ENCODE measurements at regions not wholly inside any gene's neighbourhood (a gene's known extent, or its start where the extent isn't known, plus 50 kb on each side); places are given as distances from the start of the nearest gene placed in this dataset.

DNA sequence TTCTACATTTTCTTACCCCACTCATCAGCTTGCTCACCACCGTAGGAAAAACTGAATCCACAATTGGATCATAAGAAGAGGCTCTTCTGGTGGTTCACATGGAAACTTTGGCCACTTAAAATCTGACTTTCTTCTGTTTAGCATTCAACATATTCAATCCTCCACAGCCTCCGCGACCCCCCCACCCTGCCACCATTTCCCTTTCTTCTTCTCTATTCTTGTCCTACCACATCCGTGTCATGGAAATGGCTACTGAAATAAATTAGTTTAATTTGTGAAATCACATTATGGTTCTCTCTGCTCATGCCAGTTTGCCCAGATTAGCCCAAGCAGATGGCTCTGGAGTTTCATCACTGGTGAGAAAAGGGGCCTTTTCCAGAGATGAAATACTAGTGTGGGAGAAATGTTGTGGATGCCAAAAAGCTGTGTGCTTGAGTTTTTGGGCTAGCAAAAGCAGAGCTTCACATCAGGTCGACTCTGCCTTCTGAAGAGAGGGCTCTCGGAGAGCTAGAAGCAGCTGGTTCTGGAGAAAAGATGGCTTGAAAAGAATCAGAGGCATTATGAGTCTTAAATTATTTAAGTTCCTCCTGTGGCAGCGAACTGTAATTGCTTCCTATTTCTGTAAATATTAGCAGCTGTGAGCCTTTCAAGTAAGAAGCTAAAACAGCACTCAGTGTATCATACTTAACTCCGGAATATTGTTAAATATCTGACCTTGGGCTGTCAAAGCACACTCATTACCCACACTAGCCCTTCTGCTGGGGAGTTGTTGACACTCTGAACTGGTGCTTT lies 107.1 kb downstream of the MAT2B start (continued):
- TF ChIP-seq ZBED1 (IDR thresholded peaks at IDR 0.05; ENCODE audit: borderline replicate concordance) = no peak

DNA sequence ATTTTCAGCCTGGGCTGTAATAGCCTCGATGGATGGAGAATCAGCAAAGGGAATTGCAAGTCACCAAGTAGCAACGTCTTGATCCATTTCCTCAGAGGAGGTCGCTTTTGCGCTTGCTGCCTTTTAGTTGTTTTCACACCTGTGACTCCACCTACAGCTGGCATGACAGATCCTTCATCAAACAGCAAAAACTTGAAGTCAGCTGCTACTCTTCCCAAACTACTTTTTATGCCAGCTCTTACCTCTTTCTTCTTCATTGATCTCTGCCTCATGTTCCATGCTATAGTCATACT lies 107.7 kb downstream of the MAT2B start:
- H4K20me1 ChIP-seq (ENCODE audit: control insufficient read depth, insufficient read depth) = no peaks in the 10 kb centered on the region
- 3% methylated on average over 4 of the region's 4 CpGs for WGBS (ENCODE audit: insufficient coverage, insufficient replicate concordance, low lambda C conversion rate, missing lambda C conversion rate)
- H3K9ac ChIP-seq (ENCODE audit: control insufficient read depth, insufficient read depth, low read length) = no peak overlapping the region
- BruUV-seq (replicated peaks) = no TSS peak
- H3K4me2 ChIP-seq (ENCODE audit: control insufficient read depth, insufficient read depth) = no peak overlapping the region
- in situ Hi-C loops (cut with MboI) (no loop called here), intact Hi-C loops (cut with micrococcal nuclease; ENCODE audit: unreplicated experiment) (no loop called here)
- H3K9me3 ChIP-seq (replicated peaks; ENCODE audit: control insufficient read depth, insufficient read depth, low read length) = no peaks in the 10 kb centered on the region
- DNase-seq (ENCODE audit: low read depth, low spot score) (no peak), FAIRE-seq (no peak), ATAC-seq (no peak)
- no peaks in the 10 kb centered on the region for H3K36me3 ChIP-seq (ENCODE audit: control insufficient read depth in 2 of 2, insufficient read depth in 2 of 2, low read length in 1 of 2)
- no peaks in the 10 kb centered on the region for H3K79me2 ChIP-seq (ENCODE audit: control insufficient read depth, insufficient read depth, low read length)
- no peaks in the 10 kb centered on the region for H3K27me3 ChIP-seq (replicated peaks in 1 of 2; ENCODE audit: control insufficient read depth in 2 of 2, insufficient read depth in 2 of 2, low read length in 1 of 2)
- H3K4me1 ChIP-seq (ENCODE audit: control insufficient read depth, insufficient read depth, low read length) = no peaks in the 10 kb centered on the region
- no peak overlapping the region for H3K27ac ChIP-seq (ENCODE audit: control insufficient read depth, insufficient read depth)
- SMC1A ChIA-PET (ENCODE audit: uncharacterized antibody, unreplicated experiment) = interaction anchor here (0.8 kb wide), 1 partner anchor 10 kb away, joined by 3 read pairs; no protein-coding TSS in a partner anchor
- TF ChIP-seq, protein P1, sequence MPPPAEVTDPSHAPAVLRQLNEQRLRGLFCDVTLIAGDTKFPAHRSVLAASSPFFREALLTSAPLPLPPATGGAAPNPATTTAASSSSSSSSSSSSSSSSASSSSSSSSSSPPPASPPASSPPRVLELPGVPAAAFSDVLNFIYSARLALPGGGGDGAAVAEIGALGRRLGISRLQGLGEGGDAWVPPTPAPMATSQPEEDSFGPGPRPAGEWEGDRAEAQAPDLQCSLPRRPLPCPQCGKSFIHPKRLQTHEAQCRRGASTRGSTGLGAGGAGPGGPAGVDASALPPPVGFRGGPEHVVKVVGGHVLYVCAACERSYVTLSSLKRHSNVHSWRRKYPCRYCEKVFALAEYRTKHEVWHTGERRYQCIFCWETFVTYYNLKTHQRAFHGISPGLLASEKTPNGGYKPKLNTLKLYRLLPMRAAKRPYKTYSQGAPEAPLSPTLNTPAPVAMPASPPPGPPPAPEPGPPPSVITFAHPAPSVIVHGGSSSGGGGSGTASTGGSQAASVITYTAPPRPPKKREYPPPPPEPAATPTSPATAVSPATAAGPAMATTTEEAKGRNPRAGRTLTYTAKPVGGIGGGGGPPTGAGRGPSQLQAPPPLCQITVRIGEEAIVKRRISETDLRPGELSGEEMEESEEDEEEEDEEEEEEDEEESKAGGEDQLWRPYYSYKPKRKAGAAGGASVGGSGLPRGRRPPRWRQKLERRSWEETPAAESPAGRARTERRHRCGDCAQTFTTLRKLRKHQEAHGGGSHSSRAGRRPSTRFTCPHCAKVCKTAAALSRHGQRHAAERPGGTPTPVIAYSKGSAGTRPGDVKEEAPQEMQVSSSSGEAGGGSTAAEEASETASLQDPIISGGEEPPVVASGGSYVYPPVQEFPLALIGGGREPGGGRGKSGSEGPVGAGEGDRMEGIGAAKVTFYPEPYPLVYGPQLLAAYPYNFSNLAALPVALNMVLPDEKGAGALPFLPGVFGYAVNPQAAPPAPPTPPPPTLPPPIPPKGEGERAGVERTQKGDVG (CRISPR knock-in tag; IDR thresholded peaks at IDR 0.05) = no peak
- TF ChIP-seq EZH2 (IDR thresholded peaks at IDR 0.05; ENCODE audit: borderline replicate concordance, control insufficient read depth, low read depth, low read length) = no peak
- RAD21 ChIA-PET (ENCODE audit: unreplicated experiment) = no interaction called here
- CTCF ChIA-PET = no interaction called here
- POLR2A ChIA-PET = no interaction called here
- H3K4me3 ChIP-seq = no peak overlapping the region
- H2AFZ ChIP-seq (ENCODE audit: control insufficient read depth, low read depth, low read length) = no peak overlapping the region

All from GM12878 (cell line).